SK-N-SH treated with all-trans-retinoic acid at 6 μM for 48 hours (cell line): ENCODE measurements at regions not wholly inside any gene's neighbourhood (a gene's known extent, or its start where the extent isn't known, plus 50 kb on each side); places are given as distances from the start of the nearest gene placed in this dataset.

Experiments
- ATAC-seq: fragments of 200-7000 bp; cut with Tn5 transposase; 3 replicates; pipeline ENCODE4 v1.9.1; 2020; ENCODE audit warnings: mild to moderate bottlenecking, moderate library complexity
- ARNTL ChIP-seq: fragments of 450-650 bp; formaldehyde crosslinking; IDR thresholded peaks from 2 replicates; pipeline ENCODE4 v1.5.0; 2020; ENCODE audit warnings: low read depth, mild to moderate bottlenecking, moderate library complexity, borderline replicate concordance
- BACH2 ChIP-seq: fragments of 250-450 bp; sonication (Bioruptor Pico); IDR thresholded peaks from 2 replicates; pipeline ENCODE4 v1.9.0; 2021; ENCODE audit warnings: mild to moderate bottlenecking, borderline replicate concordance
- CREB5 ChIP-seq: fragments of 250-450 bp; sonication (Bioruptor Pico); IDR thresholded peaks from 2 replicates; pipeline ENCODE4 v1.5.1; 2020; ENCODE audit warnings: low read depth, mild to moderate bottlenecking, moderate library complexity
- CSRNP3 ChIP-seq: fragments of 250-450 bp; sonication (Bioruptor Pico); IDR thresholded peaks from 2 replicates; pipeline ENCODE4 v1.5.1; 2021; ENCODE audit warnings: mild to moderate bottlenecking, moderate library complexity
- ESRRG ChIP-seq: fragments of 250-450 bp; sonication (Bioruptor Pico); IDR thresholded peaks from 2 replicates; pipeline ENCODE4 v1.6.1; 2021; ENCODE audit warnings: mild to moderate bottlenecking
- GLIS3 ChIP-seq: fragments of 250-450 bp; sonication (Bioruptor Pico); IDR thresholded peaks from 2 replicates; pipeline ENCODE4 v1.5.0; 2020; ENCODE audit warnings: mild to moderate bottlenecking, moderate library complexity
- ISL1 ChIP-seq: fragments of 250-450 bp; sonication (Bioruptor Pico); IDR thresholded peaks from 2 replicates; pipeline ENCODE4 v2.1.2; 2022; ENCODE audit warnings: mild to moderate bottlenecking, moderate library complexity
- PATZ1 ChIP-seq: fragments of 250-450 bp; sonication (Bioruptor Pico); IDR thresholded peaks from 2 replicates; pipeline ENCODE4 v1.8.0; 2020; ENCODE audit warnings: mild to moderate bottlenecking, moderate library complexity, borderline replicate concordance
- POU6F1 ChIP-seq: fragments of 250-450 bp; sonication (Bioruptor Pico); IDR thresholded peaks from 2 replicates; pipeline ENCODE4 v1.8.0; 2021; ENCODE audit warnings: low read depth, mild to moderate bottlenecking, moderate library complexity, borderline replicate concordance
- PPARA ChIP-seq: fragments of 250-450 bp; sonication (Bioruptor Pico); IDR thresholded peaks from 2 replicates; pipeline ENCODE4 v1.5.0; 2020; ENCODE audit warnings: mild to moderate bottlenecking, borderline replicate concordance
- RARB ChIP-seq: fragments of 250-450 bp; sonication (Bioruptor Pico); IDR thresholded peaks from 2 replicates; pipeline ENCODE4 v1.8.0; 2021; ENCODE audit warnings: mild to moderate bottlenecking, moderate library complexity
- SNAI2 ChIP-seq: fragments of 250-450 bp; sonication (Bioruptor Pico); IDR thresholded peaks from 2 replicates; pipeline ENCODE4 v1.5.0; 2020; ENCODE audit warnings: mild to moderate bottlenecking, moderate library complexity
- TCF4 ChIP-seq: fragments of 250-450 bp; sonication (Bioruptor Pico); IDR thresholded peaks from 2 replicates; pipeline ENCODE4 v1.8.0; 2021; ENCODE audit warnings: mild to moderate bottlenecking, moderate library complexity, borderline replicate concordance
- TOX ChIP-seq: fragments of 250-450 bp; sonication (Bioruptor Pico); IDR thresholded peaks from 2 replicates; pipeline ENCODE4 v1.8.0; 2021; ENCODE audit warnings: mild to moderate bottlenecking, moderate library complexity, borderline replicate concordance
- TSHZ2 ChIP-seq: fragments of 250-450 bp; sonication (Bioruptor Pico); IDR thresholded peaks from 2 replicates; pipeline ENCODE4 v1.5.0; 2020; ENCODE audit warnings: mild to moderate bottlenecking, moderate library complexity
- ZC3H10 ChIP-seq: fragments of 250-450 bp; sonication (Bioruptor Pico); IDR thresholded peaks from 2 replicates; pipeline ENCODE4 v1.5.1; 2021; ENCODE audit warnings: mild to moderate bottlenecking, moderate library complexity
- ZFP3 ChIP-seq: fragments of 250-450 bp; sonication (Bioruptor Pico); IDR thresholded peaks from 2 replicates; pipeline ENCODE4 v1.5.0; 2020; ENCODE audit warnings: mild to moderate bottlenecking, moderate library complexity
- ZFP30 ChIP-seq: fragments of 450-650 bp; formaldehyde crosslinking; IDR thresholded peaks from 2 replicates; pipeline ENCODE4 v1.5.0; 2022; ENCODE audit warnings: mild to moderate bottlenecking, moderate library complexity
- ZNF565 ChIP-seq: fragments of 450-650 bp; formaldehyde crosslinking; conservative IDR thresholded peaks from 2 replicates; pipeline ENCODE4 v1.5.0; 2020; ENCODE audit warnings: low read depth, mild to moderate bottlenecking, moderate library complexity

GRCh38 chr4:159906051-159906450 is 803.2 kb downstream of the RAPGEF2 start:
- no peak for ATAC-seq
- TF ChIP-seq SNAI2 (no peak), TSHZ2 (CRISPR knock-in tag) (no peak), TCF4 (CRISPR knock-in tag) (no peak), BACH2 (CRISPR knock-in tag) (no peak), POU6F1 (no peak)
- TF ChIP-seq, all 23 proteins: peak for 0

- no peak for ATAC-seq
- no peak for TF ChIP-seq PPARA (CRISPR knock-in tag)
- no peak for TF ChIP-seq SNAI2
- no peak for TF ChIP-seq GLIS3 (CRISPR knock-in tag)
- TF ChIP-seq TCF4 (CRISPR knock-in tag): no peak
- TF ChIP-seq ARNTL (CRISPR knock-in tag): no peak
- no peak for TF ChIP-seq TSHZ2 (CRISPR knock-in tag)
- no peak for TF ChIP-seq ZFP30 (CRISPR knock-in tag)
- TF ChIP-seq CSRNP3: no peak
- TF ChIP-seq ZNF565 (CRISPR knock-in tag): no peak
- no peak for TF ChIP-seq TOX
- no peak for TF ChIP-seq ISL1
- no peak for TF ChIP-seq CREB5 (CRISPR knock-in tag)
- no peak for TF ChIP-seq RARB
- TF ChIP-seq POU6F1: no peak
- no peak for TF ChIP-seq ZFP3
- no peak for TF ChIP-seq ZC3H10 (CRISPR knock-in tag)
- TF ChIP-seq ESRRG (CRISPR knock-in tag): no peak
- TF ChIP-seq PATZ1 (CRISPR knock-in tag): no peak
Measured at GRCh38 chr4:159906517-159906916, 803.6 kb downstream of the RAPGEF2 start.
